Endothelial cell of umbilical vein (primary cell): ENCODE measurements at regions not wholly inside any gene's neighbourhood (a gene's known extent, or its start where the extent isn't known, plus 50 kb on each side); places are given as distances from the start of the nearest gene placed in this dataset.
"Not testable (repeated sequence)": the region's sequence is repeated elsewhere in the genome, so short reads cannot be mapped to it uniquely, and the experiment has no call there.

Experiments used
- POLR2A ChIP-seq: IDR thresholded peaks from 2 replicates; pipeline ENCODE4 v1.6.1; 2012; ENCODE audit warnings: low read depth, mild to moderate bottlenecking, control low read depth, low read length
- TF ChIP-seq, protein P1 (sequence below), 2 donors: IDR thresholded peaks; 1 replicate in 1 of 2; 2 replicates in 1 of 2; pipeline ENCODE4 v1.5.1; 2011; ENCODE audit warnings: low read length in 2 of 2, mild to moderate bottlenecking in 2 of 2, moderate library complexity in 2 of 2, control low read depth in 1 of 2, inconsistent platforms in 1 of 2, low read depth in 1 of 2; ENCODE audit not compliant: insufficient read depth in 1 of 2; ENCODE audit errors: extremely low read depth in 1 of 2

DNA sequence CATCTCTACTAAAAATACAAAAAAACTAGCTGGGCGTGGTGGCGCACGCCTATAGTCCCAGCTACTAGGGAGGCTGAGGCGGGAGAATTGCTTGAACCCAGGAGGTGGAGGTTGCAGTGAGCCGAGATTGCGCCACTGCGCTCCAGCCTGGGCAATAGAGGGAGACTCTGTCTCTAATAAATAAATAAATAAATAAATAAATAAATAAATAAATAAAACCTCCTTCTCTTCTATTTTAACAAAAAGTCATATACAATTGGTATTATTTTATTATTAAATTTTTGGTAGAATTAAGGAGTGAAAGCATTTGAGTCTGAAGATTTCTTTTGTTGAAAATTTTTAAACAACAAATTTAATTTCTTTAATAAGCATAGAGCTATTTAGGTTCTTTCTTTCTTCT lies 301.7 kb downstream of the CD83 start:
- TF ChIP-seq, protein P1, sequence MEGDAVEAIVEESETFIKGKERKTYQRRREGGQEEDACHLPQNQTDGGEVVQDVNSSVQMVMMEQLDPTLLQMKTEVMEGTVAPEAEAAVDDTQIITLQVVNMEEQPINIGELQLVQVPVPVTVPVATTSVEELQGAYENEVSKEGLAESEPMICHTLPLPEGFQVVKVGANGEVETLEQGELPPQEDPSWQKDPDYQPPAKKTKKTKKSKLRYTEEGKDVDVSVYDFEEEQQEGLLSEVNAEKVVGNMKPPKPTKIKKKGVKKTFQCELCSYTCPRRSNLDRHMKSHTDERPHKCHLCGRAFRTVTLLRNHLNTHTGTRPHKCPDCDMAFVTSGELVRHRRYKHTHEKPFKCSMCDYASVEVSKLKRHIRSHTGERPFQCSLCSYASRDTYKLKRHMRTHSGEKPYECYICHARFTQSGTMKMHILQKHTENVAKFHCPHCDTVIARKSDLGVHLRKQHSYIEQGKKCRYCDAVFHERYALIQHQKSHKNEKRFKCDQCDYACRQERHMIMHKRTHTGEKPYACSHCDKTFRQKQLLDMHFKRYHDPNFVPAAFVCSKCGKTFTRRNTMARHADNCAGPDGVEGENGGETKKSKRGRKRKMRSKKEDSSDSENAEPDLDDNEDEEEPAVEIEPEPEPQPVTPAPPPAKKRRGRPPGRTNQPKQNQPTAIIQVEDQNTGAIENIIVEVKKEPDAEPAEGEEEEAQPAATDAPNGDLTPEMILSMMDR (IDR thresholded peaks at IDR 0.05; ENCODE audit: extremely low read depth in 1 of 2, insufficient read depth in 1 of 2, low read depth in 1 of 2, low read length in 2 of 2): not testable (repeated sequence)
- not testable (repeated sequence) for TF ChIP-seq POLR2A
